ENCODE measurements at regions not wholly inside any gene's neighbourhood (a gene's known extent, or its start where the extent isn't known, plus 50 kb on each side); places are given as distances from the start of the nearest gene placed in this dataset.

DNA sequence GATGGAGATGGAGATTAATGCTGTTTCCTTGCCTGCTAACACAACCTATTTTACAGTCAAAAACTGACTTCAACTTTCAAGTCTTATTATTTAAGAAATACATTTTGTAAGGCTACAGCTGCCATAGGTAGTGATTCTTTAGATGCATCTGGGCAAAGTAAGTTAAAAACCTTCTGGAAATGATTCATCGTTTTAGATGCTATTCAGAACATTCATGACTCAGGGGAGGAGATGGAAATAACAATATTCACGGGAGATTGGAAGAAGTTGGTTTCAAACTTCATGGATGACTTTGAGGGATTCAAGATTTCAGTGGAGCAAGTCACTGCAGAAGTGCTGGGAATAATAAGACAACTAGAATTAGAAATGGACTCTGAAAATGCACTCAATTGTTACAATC, 174.9 kb upstream of the GGTLC1 start:
- in situ Hi-C loops (cut with MboI): loop anchor here (25.0 kb wide), 1 partner anchor 749 kb away; no protein-coding TSS in a partner anchor
- no peak overlapping the region for H3K27ac ChIP-seq (ENCODE audit: extremely low read depth, low read depth, low read length)
- no peaks in the 10 kb centered on the region for H4K20me1 ChIP-seq (replicated peaks; ENCODE audit: control insufficient read depth, insufficient read depth, low read length)
- no peaks in the 10 kb centered on the region for H3K36me3 ChIP-seq (ENCODE audit: control insufficient read depth, insufficient read depth, low read length)
- FAIRE-seq (no peak), ATAC-seq (no peak), DNase-seq (ENCODE audit: extremely low read depth in 1 of 4, low spot score in 3 of 4) (no peak)
- no peak overlapping the region for H3K4me2 ChIP-seq (ENCODE audit: insufficient read depth, low read length)
- H3K9me3 ChIP-seq (replicated peaks; ENCODE audit: control insufficient read depth, insufficient read depth, low read depth, low read length): no peaks in the 10 kb centered on the region
- no peaks in the 10 kb centered on the region for H3K79me2 ChIP-seq (ENCODE audit: control insufficient read depth, insufficient read depth, low read length)
- H3K4me3 ChIP-seq: no peak overlapping the region
- TF ChIP-seq TCF7 (IDR thresholded peaks at IDR 0.05; ENCODE audit: borderline replicate concordance): no peak
- no peak overlapping the region for H2AFZ ChIP-seq (ENCODE audit: low read depth, low read length)
- ChIA-PET CTCF (ENCODE audit: low intra/inter-chr PET ratio) (no interaction called here), POLR2A (no interaction called here)
- no peaks in the 10 kb centered on the region for H3K4me1 ChIP-seq (replicated peaks in 1 of 2; ENCODE audit: control insufficient read depth in 2 of 2, insufficient read depth in 2 of 2, low read length in 2 of 2)
- H3K27me3 ChIP-seq (ENCODE audit: control insufficient read depth in 2 of 2, insufficient read depth in 2 of 2, low read length in 2 of 2): no peaks in the 10 kb centered on the region
- no peak overlapping the region for H3K9ac ChIP-seq (ENCODE audit: insufficient read depth in 1 of 2, low read depth in 2 of 2, low read length in 2 of 2)
- 0% methylated on average over 2 of the region's 2 CpGs for WGBS (ENCODE audit: insufficient coverage, low coverage, missing lambda C conversion rate)
- no TSS peak for BruUV-seq (replicated peaks)
- H3K9me1 ChIP-seq (ENCODE audit: control insufficient read depth, insufficient read depth, low read length): no peaks in the 10 kb centered on the region
- intact Hi-C loops (cut with micrococcal nuclease): loop anchor here (10.0 kb wide), 1 partner anchor 751 kb away; no protein-coding TSS in a partner anchor

DNA sequence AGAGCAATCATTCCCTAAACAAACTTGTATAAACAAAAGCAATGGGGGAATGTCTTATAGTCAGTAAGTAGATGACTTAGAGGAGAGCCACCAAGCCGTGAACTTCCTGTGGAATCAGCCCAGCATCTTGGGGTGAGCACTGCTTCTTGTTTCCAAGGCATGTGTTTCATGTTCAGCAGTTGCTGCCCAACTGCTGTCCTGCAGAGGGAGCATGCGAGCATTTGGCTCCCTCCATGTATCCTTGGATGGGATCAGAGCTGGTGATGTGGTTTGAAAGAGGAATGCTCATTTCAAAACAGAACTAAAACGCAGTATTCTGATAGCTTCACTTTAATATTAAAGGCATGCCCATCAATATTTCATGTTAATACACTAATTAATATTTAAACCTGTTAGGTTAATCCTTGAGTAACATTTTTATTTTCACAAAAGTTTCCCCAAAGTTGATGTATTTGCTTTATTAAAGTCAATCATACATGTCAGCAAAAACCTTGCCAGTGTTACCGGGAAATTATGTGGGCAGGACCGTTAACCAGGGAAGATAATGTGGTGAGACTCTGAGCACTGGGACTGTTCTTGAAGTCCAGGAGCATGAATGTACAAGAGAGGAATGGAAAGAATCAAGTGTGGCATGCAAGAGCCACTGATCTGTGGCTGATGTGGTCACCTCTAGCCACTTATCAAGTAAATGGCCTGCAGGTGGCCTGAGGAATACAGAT, 172.1 kb upstream of the GGTLC1 start:
- no peak overlapping the region for H3K4me3 ChIP-seq
- H3K9ac ChIP-seq (ENCODE audit: insufficient read depth in 1 of 2, low read depth in 2 of 2, low read length in 2 of 2): no peak overlapping the region
- H3K27me3 ChIP-seq (ENCODE audit: control insufficient read depth in 2 of 2, insufficient read depth in 2 of 2, low read length in 2 of 2): no peaks in the 10 kb centered on the region
- DNase-seq (ENCODE audit: extremely low read depth in 1 of 4, low spot score in 3 of 4) (peak; percentile 17 to 31 (median 22)), FAIRE-seq (peak; percentile 46), ATAC-seq (peak; percentile 63; the same call in 1 of the 3 replicates)
- intact Hi-C loops (cut with micrococcal nuclease) (loop anchor here (10.0 kb wide), 1 partner anchor 754 kb away; no protein-coding TSS in a partner anchor), in situ Hi-C loops (cut with MboI) (loop anchor here (25.0 kb wide), 1 partner anchor 752 kb away; no protein-coding TSS in a partner anchor)
- no peaks in the 10 kb centered on the region for H3K4me1 ChIP-seq (replicated peaks in 1 of 2; ENCODE audit: control insufficient read depth in 2 of 2, insufficient read depth in 2 of 2, low read length in 2 of 2)
- H3K27ac ChIP-seq (ENCODE audit: extremely low read depth, low read depth, low read length): no peak overlapping the region
- no peaks in the 10 kb centered on the region for H3K36me3 ChIP-seq (ENCODE audit: control insufficient read depth, insufficient read depth, low read length)
- no peaks in the 10 kb centered on the region; the same call in 1 of the 2 replicates for H4K20me1 ChIP-seq (replicated peaks; ENCODE audit: control insufficient read depth, insufficient read depth, low read length)
- CTCF ChIA-PET (ENCODE audit: low intra/inter-chr PET ratio): no interaction called here
- H3K79me2 ChIP-seq (ENCODE audit: control insufficient read depth, insufficient read depth, low read length): no peaks in the 10 kb centered on the region
- H3K4me2 ChIP-seq (ENCODE audit: insufficient read depth, low read length): no peak overlapping the region
- H2AFZ ChIP-seq (ENCODE audit: low read depth, low read length): no peak overlapping the region
- no peaks in the 10 kb centered on the region for H3K9me1 ChIP-seq (ENCODE audit: control insufficient read depth, insufficient read depth, low read length)
- no peaks in the 10 kb centered on the region for H3K9me3 ChIP-seq (replicated peaks; ENCODE audit: control insufficient read depth, insufficient read depth, low read depth, low read length)
- BruUV-seq (replicated peaks): no TSS peak
- POLR2A ChIA-PET: interaction anchor here (0.6 kb wide), 1 partner anchor 333 kb away, joined by 3 read pairs; no protein-coding TSS in a partner anchor
- WGBS (ENCODE audit: insufficient coverage, low coverage, missing lambda C conversion rate): 0% methylated on average over 5 of the region's 5 CpGs
- TF ChIP-seq KAT2B (IDR thresholded peaks at IDR 0.05; ENCODE audit: low read depth, low read length) (no peak), RAD21 (CRISPR knock-in tag; conservative IDR thresholded peaks at IDR 0.05 in 1 of 2, IDR thresholded peaks at IDR 0.05 in 1 of 2) (peak; percentile 22 to 34; a peak in 2 of 4 replicates), NELFE (IDR thresholded peaks at IDR 0.05; ENCODE audit: insufficient read depth, insufficient read length) (no peak), SMC3 (conservative IDR thresholded peaks at IDR 0.05; ENCODE audit: insufficient read depth, low read depth, low read length) (0 out of 2 replicates have a peak, but pooled peaks have one; percentile 22)
- TF ChIP-seq, protein P1, sequence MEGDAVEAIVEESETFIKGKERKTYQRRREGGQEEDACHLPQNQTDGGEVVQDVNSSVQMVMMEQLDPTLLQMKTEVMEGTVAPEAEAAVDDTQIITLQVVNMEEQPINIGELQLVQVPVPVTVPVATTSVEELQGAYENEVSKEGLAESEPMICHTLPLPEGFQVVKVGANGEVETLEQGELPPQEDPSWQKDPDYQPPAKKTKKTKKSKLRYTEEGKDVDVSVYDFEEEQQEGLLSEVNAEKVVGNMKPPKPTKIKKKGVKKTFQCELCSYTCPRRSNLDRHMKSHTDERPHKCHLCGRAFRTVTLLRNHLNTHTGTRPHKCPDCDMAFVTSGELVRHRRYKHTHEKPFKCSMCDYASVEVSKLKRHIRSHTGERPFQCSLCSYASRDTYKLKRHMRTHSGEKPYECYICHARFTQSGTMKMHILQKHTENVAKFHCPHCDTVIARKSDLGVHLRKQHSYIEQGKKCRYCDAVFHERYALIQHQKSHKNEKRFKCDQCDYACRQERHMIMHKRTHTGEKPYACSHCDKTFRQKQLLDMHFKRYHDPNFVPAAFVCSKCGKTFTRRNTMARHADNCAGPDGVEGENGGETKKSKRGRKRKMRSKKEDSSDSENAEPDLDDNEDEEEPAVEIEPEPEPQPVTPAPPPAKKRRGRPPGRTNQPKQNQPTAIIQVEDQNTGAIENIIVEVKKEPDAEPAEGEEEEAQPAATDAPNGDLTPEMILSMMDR (IDR thresholded peaks at IDR 0.05 in 2 of 3, conservative IDR thresholded peaks at IDR 0.05 in 1 of 3; ENCODE audit: insufficient read depth in 2 of 3, low read depth in 1 of 3, low read length in 3 of 3): peak; percentile 41 to 60 (median 58)

Measured in K562 (cell line).